Peyer's patch (tissue), 4 donors: ENCODE measurements at regions not wholly inside any gene's neighbourhood (a gene's known extent, or its start where the extent isn't known, plus 50 kb on each side); places are given as distances from the start of the nearest gene placed in this dataset.

Experiments used
- POLR2A ChIP-seq, 2 donors: fragments of 450-650 bp; IDR thresholded peaks; one replicate each; pipeline ENCODE4 v1.5.1; 2017; ENCODE audit warnings: antibody characterized with exemption in 2 of 2, mild to moderate bottlenecking in 2 of 2, moderate library complexity in 2 of 2
- TF ChIP-seq, protein P1 (sequence below), 6 experiments: fragments of 450-650 bp in 4 of 6; fragments of 200-600 bp in 2 of 6; sonication (generic) in 1 of 6; IDR thresholded peaks; one replicate each; pipeline ENCODE4 v1.5.1; 2017 to 2019; ENCODE audit warnings: antibody characterized with exemption in 6 of 6, mild to moderate bottlenecking in 3 of 6, moderate library complexity in 1 of 6

- TF ChIP-seq, protein P1, sequence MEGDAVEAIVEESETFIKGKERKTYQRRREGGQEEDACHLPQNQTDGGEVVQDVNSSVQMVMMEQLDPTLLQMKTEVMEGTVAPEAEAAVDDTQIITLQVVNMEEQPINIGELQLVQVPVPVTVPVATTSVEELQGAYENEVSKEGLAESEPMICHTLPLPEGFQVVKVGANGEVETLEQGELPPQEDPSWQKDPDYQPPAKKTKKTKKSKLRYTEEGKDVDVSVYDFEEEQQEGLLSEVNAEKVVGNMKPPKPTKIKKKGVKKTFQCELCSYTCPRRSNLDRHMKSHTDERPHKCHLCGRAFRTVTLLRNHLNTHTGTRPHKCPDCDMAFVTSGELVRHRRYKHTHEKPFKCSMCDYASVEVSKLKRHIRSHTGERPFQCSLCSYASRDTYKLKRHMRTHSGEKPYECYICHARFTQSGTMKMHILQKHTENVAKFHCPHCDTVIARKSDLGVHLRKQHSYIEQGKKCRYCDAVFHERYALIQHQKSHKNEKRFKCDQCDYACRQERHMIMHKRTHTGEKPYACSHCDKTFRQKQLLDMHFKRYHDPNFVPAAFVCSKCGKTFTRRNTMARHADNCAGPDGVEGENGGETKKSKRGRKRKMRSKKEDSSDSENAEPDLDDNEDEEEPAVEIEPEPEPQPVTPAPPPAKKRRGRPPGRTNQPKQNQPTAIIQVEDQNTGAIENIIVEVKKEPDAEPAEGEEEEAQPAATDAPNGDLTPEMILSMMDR (IDR thresholded peaks at IDR 0.05), result no peak
- no peak for TF ChIP-seq POLR2A (IDR thresholded peaks at IDR 0.05)
These were observed 125.0 kb downstream of the TEX36 start for GRCh38 chr10:125557801-125558505.
